ENCODE measurements at regions not wholly inside any gene's neighbourhood (a gene's known extent, or its start where the extent isn't known, plus 50 kb on each side); places are given as distances from the start of the nearest gene placed in this dataset.
"Not testable (repeated sequence)": the region's sequence is repeated elsewhere in the genome, so short reads cannot be mapped to it uniquely, and the experiment has no call there.

- DNase-seq (ENCODE audit: low spot score): no peak
- intact Hi-C loops (cut with DNase I): no loop called here
Observed at GRCh38 chr7:19336836-19337383, 191.7 kb upstream of the FERD3L start.

- intact Hi-C loops (cut with DNase I): no loop called here
- DNase-seq (ENCODE audit: low spot score): no peak
Observed at GRCh38 chr7:19333706-19334105, 188.5 kb upstream of the FERD3L start.

GRCh38 chr7:19327018-19327417 lies 181.8 kb upstream of the FERD3L start:
- intact Hi-C loops (cut with DNase I): no loop called here
- no peak for DNase-seq (ENCODE audit: low spot score)

GRCh38 chr7:19322002-19322401 lies 176.8 kb upstream of the FERD3L start:
- no peak for DNase-seq (ENCODE audit: low spot score)
- intact Hi-C loops (cut with DNase I): no loop called here

- intact Hi-C loops (cut with DNase I): no loop called here
Observed at GRCh38 chr7:19318287-19318686, 173.1 kb upstream of the FERD3L start.

GRCh38 chr7:19317461-19317860 lies 172.2 kb upstream of the FERD3L start:
- intact Hi-C loops (cut with DNase I): no loop called here
- DNase-seq (ENCODE audit: low spot score): no peak

More at GRCh38 chr7:19318287-19318686, 173.1 kb upstream of the FERD3L start:
- no peak for DNase-seq (ENCODE audit: low spot score)

GRCh38 chr7:19312416-19312815 lies 167.2 kb upstream of the FERD3L start:
- intact Hi-C loops (cut with DNase I): no loop called here
- no peak for DNase-seq (ENCODE audit: low spot score)

- intact Hi-C loops (cut with DNase I): no loop called here
- DNase-seq (ENCODE audit: low spot score): no peak
Observed at GRCh38 chr7:19307554-19307953, 162.3 kb upstream of the FERD3L start.

- DNase-seq (ENCODE audit: low spot score): no peak
- intact Hi-C loops (cut with DNase I): no loop called here
Observed at GRCh38 chr7:19305698-19306097, 160.5 kb upstream of the FERD3L start.

GRCh38 chr7:19304086-19304485 lies 158.9 kb upstream of the FERD3L start:
- intact Hi-C loops (cut with DNase I): loop anchor here in 1 of 2 donors (5.0 kb wide), 1 partner anchor 1033 kb away; no protein-coding TSS in a partner anchor
- DNase-seq (ENCODE audit: low spot score): no peak

GRCh38 chr7:19302731-19303130 lies 157.5 kb upstream of the FERD3L start:
- no peak for DNase-seq (ENCODE audit: low spot score)
- intact Hi-C loops (cut with DNase I): loop anchor here in 1 of 2 donors (5.0 kb wide), 1 partner anchor 1035 kb away; no protein-coding TSS in a partner anchor

- intact Hi-C loops (cut with DNase I): no loop called here
- DNase-seq (ENCODE audit: low spot score): no peak
Observed at GRCh38 chr7:19296617-19297016, 151.4 kb upstream of the FERD3L start.

GRCh38 chr7:19295376-19295775 lies 150.2 kb upstream of the FERD3L start:
- intact Hi-C loops (cut with DNase I): no loop called here
- no peak for DNase-seq (ENCODE audit: low spot score)

- intact Hi-C loops (cut with DNase I): no loop called here
- no peak for DNase-seq (ENCODE audit: low spot score)
Observed at GRCh38 chr7:19294619-19295018, 149.4 kb upstream of the FERD3L start.

- intact Hi-C loops (cut with DNase I): no loop called here
- DNase-seq (ENCODE audit: low spot score): no peak
Observed at GRCh38 chr7:19293431-19293830, 148.2 kb upstream of the FERD3L start.

GRCh38 chr7:19290968-19291367 lies 145.7 kb upstream of the FERD3L start:
- intact Hi-C loops (cut with DNase I): no loop called here
- no peak for DNase-seq (ENCODE audit: low spot score)

GRCh38 chr7:19290066-19290465 lies 144.8 kb upstream of the FERD3L start:
- no peak for DNase-seq (ENCODE audit: low spot score)
- intact Hi-C loops (cut with DNase I): no loop called here

GRCh38 chr7:19284596-19285300 lies 139.5 kb upstream of the FERD3L start:
- DNase-seq (ENCODE audit: low spot score): no peak
- intact Hi-C loops (cut with DNase I): no loop called here

- intact Hi-C loops (cut with DNase I): no loop called here
- DNase-seq (ENCODE audit: low spot score): no peak
Observed at GRCh38 chr7:19284136-19284535, 138.9 kb upstream of the FERD3L start.

GRCh38 chr7:19275000-19275399 lies 129.8 kb upstream of the FERD3L start:
- intact Hi-C loops (cut with DNase I): no loop called here
- no peak for DNase-seq (ENCODE audit: low spot score)

GRCh38 chr7:19272329-19272728 lies 127.1 kb upstream of the FERD3L start:
- DNase-seq (ENCODE audit: low spot score): not testable (repeated sequence)

More at GRCh38 chr7:19272329-19272728, 127.1 kb upstream of the FERD3L start:
- intact Hi-C loops (cut with DNase I): not testable (repeated sequence)

Data from posterior vena cava (tissue), 2 donors.